H4 (cell line): ENCODE measurements at regions not wholly inside any gene's neighbourhood (a gene's known extent, or its start where the extent isn't known, plus 50 kb on each side); places are given as distances from the start of the nearest gene placed in this dataset.
"Not testable (repeated sequence)": the region's sequence is repeated elsewhere in the genome, so short reads cannot be mapped to it uniquely, and the experiment has no call there.

Experiments
- DNase-seq: peaks from one replicate; pipeline ENCODE4 v3.0.0-alpha.2; 2015; ENCODE audit warnings: low spot score

GRCh38 chr18:51248685-51249084 lies 51.2 kb upstream of the MEX3C start:
- DNase-seq = no peak

- DNase-seq = no peak
These were observed 52.5 kb upstream of the MEX3C start for GRCh38 chr18:51250006-51250405.

GRCh38 chr18:51250458-51251024 lies 53.1 kb upstream of the MEX3C start:
- no peak for DNase-seq

GRCh38 chr18:51251625-51252024 lies 54.1 kb upstream of the MEX3C start:
- DNase-seq = no peak

GRCh38 chr18:51253476-51253875 lies 56.0 kb upstream of the MEX3C start:
- peak; percentile 23 for DNase-seq

GRCh38 chr18:51255693-51256092 lies 58.2 kb upstream of the MEX3C start:
- peak; percentile 67 for DNase-seq

GRCh38 chr18:51257150-51257549 lies 59.7 kb upstream of the MEX3C start:
- DNase-seq = no peak

GRCh38 chr18:51260118-51260517 lies 62.6 kb upstream of the MEX3C start:
- DNase-seq = no peak

GRCh38 chr18:51266077-51266476 lies 68.6 kb upstream of the MEX3C start:
- not testable (repeated sequence) for DNase-seq

- DNase-seq = peak; percentile 85
These were observed 69.3 kb upstream of the MEX3C start for GRCh38 chr18:51266773-51267172.

- DNase-seq = no peak
These were observed 76.0 kb upstream of the MEX3C start for GRCh38 chr18:51273437-51273836.

- DNase-seq = no peak
These were observed 78.4 kb upstream of the MEX3C start for GRCh38 chr18:51275712-51276476.

- peak; percentile 41 for DNase-seq
These were observed 80.7 kb upstream of the MEX3C start for GRCh38 chr18:51278045-51278649.

GRCh38 chr18:51279367-51279984 lies 82.0 kb upstream of the MEX3C start:
- DNase-seq = no peak

- DNase-seq = no peak
These were observed 90.5 kb upstream of the MEX3C start for GRCh38 chr18:51287818-51288508.

GRCh38 chr18:51288582-51288981 lies 91.1 kb upstream of the MEX3C start:
- DNase-seq = no peak

- no peak for DNase-seq
These were observed 93.4 kb upstream of the MEX3C start for GRCh38 chr18:51290860-51291259.

- DNase-seq = no peak
These were observed 103.4 kb upstream of the MEX3C start for GRCh38 chr18:51300912-51301311.

- DNase-seq = no peak
These were observed 103.9 kb upstream of the MEX3C start for GRCh38 chr18:51301376-51301775.

- DNase-seq = no peak
These were observed 119.2 kb upstream of the MEX3C start for GRCh38 chr18:51316677-51317076.

GRCh38 chr18:51321696-51322095 lies 124.2 kb upstream of the MEX3C start:
- DNase-seq = no peak

GRCh38 chr18:51323961-51324360 lies 126.5 kb upstream of the MEX3C start:
- DNase-seq = no peak
